ENCODE measurements at regions not wholly inside any gene's neighbourhood (a gene's known extent, or its start where the extent isn't known, plus 50 kb on each side); places are given as distances from the start of the nearest gene placed in this dataset.
"Not testable (repeated sequence)": the region's sequence is repeated elsewhere in the genome, so short reads cannot be mapped to it uniquely, and the experiment has no call there.

- no peak for DNase-seq (ENCODE audit: low read depth, low spot score)
Measured at GRCh38 chr3:74420538-74421124, 193.8 kb downstream of the CNTN3 start.

- DNase-seq (ENCODE audit: low read depth, low spot score): no peak
Measured at GRCh38 chr3:74415731-74416130, 198.7 kb downstream of the CNTN3 start.

GRCh38 chr3:74413547-74414241 lies 200.8 kb downstream of the CNTN3 start:
- DNase-seq (ENCODE audit: low read depth, low spot score): no peak

GRCh38 chr3:74410276-74410941 lies 204.1 kb downstream of the CNTN3 start:
- no peak for DNase-seq (ENCODE audit: low read depth, low spot score)

- DNase-seq (ENCODE audit: low read depth, low spot score): no peak
Measured at GRCh38 chr3:74409066-74409465, 205.4 kb downstream of the CNTN3 start.

- DNase-seq (ENCODE audit: low read depth, low spot score): no peak
Measured at GRCh38 chr3:74403307-74403706, 211.2 kb downstream of the CNTN3 start.

GRCh38 chr3:74402821-74403220 lies 211.6 kb downstream of the CNTN3 start:
- no peak for DNase-seq (ENCODE audit: low read depth, low spot score)

- DNase-seq (ENCODE audit: low read depth, low spot score): no peak
Measured at GRCh38 chr3:74393426-74393825, 221.0 kb downstream of the CNTN3 start.

GRCh38 chr3:74390121-74390877 lies 224.2 kb downstream of the CNTN3 start:
- DNase-seq (ENCODE audit: low read depth, low spot score): no peak

GRCh38 chr3:74387111-74387735 lies 227.2 kb downstream of the CNTN3 start:
- no peak for DNase-seq (ENCODE audit: low read depth, low spot score)

- no peak for DNase-seq (ENCODE audit: low read depth, low spot score)
Measured at GRCh38 chr3:74384159-74384558, 230.3 kb downstream of the CNTN3 start.

GRCh38 chr3:74377669-74378068 lies 236.8 kb downstream of the CNTN3 start:
- no peak for DNase-seq (ENCODE audit: low read depth, low spot score)

- DNase-seq (ENCODE audit: low read depth, low spot score): not testable (repeated sequence)
Measured at GRCh38 chr3:74376323-74376722, 238.1 kb downstream of the CNTN3 start.

GRCh38 chr3:74375653-74376052 lies 238.8 kb downstream of the CNTN3 start:
- no peak for DNase-seq (ENCODE audit: low read depth, low spot score)

- DNase-seq (ENCODE audit: low read depth, low spot score): no peak
Measured at GRCh38 chr3:74372743-74373142, 241.7 kb downstream of the CNTN3 start.

- no peak for DNase-seq (ENCODE audit: low read depth, low spot score)
Measured at GRCh38 chr3:74370342-74370741, 244.1 kb downstream of the CNTN3 start.

GRCh38 chr3:74366331-74366730 lies 248.1 kb downstream of the CNTN3 start:
- no peak for DNase-seq (ENCODE audit: low read depth, low spot score)

GRCh38 chr3:74363346-74363745 lies 251.1 kb downstream of the CNTN3 start:
- DNase-seq (ENCODE audit: low read depth, low spot score): no peak

GRCh38 chr3:74360406-74360805 lies 254.1 kb downstream of the CNTN3 start:
- DNase-seq (ENCODE audit: low read depth, low spot score): no peak

GRCh38 chr3:74357881-74358280 lies 256.6 kb downstream of the CNTN3 start:
- no peak for DNase-seq (ENCODE audit: low read depth, low spot score)

GRCh38 chr3:74353039-74353438 lies 261.4 kb downstream of the CNTN3 start:
- DNase-seq (ENCODE audit: low read depth, low spot score): no peak

- DNase-seq (ENCODE audit: low read depth, low spot score): no peak
Measured at GRCh38 chr3:74352166-74352565, 262.3 kb downstream of the CNTN3 start.
